HG03175 (cell line): ENCODE measurements at regions not wholly inside any gene's neighbourhood (a gene's known extent, or its start where the extent isn't known, plus 50 kb on each side); places are given as distances from the start of the nearest gene placed in this dataset.

Experiments
- ATAC-seq: cut with Tn5 transposase; IDR thresholded peaks from one replicate; pipeline ENCODE4 v1.9.1; 2021; ENCODE audit warnings: mild to moderate bottlenecking, moderate library complexity; ENCODE audit not compliant: unreplicated experiment

GRCh38 chr12:77160931-77161330 is 95.6 kb upstream of the E2F7 start:
- no peak for ATAC-seq

DNA sequence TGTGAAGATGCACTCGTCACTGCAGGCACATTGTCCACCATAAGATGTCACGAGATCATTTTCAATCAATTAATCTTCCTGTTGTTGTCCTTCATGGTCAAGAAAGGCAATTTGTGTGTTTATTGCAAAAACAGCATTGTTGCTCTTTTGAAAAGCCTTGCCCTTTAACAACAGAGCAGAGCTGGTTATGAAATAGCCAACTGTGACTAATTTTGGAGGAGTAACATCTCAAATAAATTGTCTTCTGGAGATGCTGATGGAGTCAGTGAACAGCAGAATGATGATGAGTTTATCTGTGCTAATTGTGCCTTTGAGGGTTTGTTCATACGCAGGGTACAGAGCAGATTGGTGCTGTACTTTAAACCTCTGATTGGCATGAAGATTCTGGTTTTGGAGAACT is 88.3 kb upstream of the E2F7 start:
- ATAC-seq, result no peak

- no peak for ATAC-seq
These were observed 87.3 kb upstream of the E2F7 start for GRCh38 chr12:77152623-77153193.

DNA sequence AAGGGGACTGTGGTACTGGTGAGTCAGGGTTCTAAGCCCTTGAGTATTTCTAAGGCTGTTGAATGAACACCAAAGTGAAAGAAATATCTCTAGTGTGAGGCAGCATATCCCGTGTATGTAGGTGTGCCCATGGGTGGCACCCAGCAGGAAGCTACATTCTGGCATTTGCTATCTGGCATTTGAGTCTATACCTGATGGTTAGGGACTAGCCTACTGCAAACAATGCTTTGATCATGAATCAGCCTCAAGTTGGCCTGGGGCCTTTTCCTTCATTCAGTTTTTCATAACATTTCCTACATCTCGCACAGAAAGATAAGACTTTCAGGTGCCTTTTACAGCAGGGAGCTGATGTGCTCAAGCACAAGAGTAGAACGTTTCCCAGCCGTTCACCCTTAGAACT is 85.7 kb upstream of the E2F7 start:
- ATAC-seq, result no peak

DNA sequence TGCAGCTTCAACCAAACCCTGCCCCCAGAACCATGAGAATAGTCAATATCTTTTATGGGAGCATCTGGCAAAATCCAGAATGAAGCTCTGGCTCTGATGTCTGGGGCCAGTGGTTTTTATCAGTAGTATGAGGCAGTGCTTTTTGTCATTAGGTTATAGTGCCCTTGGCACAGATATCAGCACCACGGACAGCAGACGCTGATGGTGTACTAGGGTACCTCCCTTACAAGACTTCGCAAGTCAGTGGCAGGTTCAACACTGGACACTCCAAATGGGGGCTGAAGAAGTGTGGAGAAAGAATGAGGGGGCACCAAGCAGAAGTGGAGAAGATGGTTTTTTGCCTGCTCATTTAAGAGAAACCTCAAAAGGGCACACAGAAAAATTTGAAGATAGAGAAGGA is 68.2 kb upstream of the E2F7 start:
- ATAC-seq, result peak; percentile 72

DNA sequence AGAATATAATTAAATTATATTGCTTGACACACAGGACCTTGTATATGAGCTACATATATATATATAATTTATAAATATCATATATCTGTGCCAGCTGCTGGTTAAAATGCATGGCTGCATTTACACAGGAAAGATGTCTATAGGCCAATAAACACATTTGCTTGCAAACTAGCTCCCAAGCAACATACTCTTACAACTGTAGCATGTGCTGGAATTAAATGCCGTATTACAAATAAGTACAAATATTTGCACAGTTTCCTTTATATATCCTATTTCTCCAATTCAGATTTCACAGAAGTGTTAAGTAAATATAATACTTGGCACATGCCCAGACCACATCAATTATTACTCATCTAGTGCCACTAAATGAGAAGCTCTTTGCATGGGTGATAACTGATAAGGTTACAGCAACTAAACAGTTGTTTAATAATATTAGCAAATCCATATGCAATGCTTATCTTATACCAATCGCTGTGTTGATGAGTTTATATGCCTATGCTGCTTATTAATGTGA is 66.7 kb upstream of the E2F7 start:
- ATAC-seq, result no peak

- ATAC-seq, result no peak
These were observed 64.8 kb upstream of the E2F7 start for GRCh38 chr12:77130193-77130592.

DNA sequence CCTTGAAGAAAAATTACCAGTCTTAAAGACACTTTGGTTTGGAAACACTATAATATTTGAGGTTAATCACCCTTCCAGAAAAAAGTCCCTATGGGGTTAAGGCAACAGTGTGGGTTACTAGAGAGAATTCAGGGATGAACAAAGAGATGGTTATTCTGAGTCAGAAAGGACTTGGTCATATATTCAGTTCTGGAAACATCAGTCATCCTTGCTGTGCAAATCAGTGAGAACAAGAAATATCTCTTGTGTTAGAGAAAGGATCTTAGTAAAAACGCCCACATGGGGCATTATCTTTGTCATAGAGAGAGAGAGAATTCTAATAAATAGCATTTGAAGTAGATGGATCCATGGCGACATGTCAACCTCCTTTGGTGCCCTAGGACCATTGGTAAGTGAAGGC is 59.4 kb upstream of the E2F7 start:
- no peak for ATAC-seq

DNA sequence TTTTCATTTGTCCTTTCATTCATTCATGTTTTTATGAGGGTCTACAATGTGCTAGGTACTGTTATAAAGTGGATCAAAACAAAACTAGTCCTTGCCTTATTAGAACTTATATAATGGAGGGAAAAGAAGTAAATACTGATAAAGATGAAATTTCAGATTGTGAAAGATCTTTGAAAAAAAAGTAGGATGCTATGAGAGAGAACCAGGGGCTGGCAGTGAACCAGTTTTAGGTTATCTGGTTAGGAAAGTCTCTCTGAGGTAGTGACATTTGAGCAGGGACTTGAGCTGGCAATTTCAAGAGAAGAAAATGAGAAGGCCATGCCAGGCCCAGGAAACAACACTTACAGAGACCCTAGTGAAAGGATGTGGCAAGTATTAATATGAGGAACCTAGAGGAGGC is 57.3 kb upstream of the E2F7 start:
- ATAC-seq, result no peak

GRCh38 chr12:77122236-77122635 is 56.9 kb upstream of the E2F7 start:
- no peak for ATAC-seq

DNA sequence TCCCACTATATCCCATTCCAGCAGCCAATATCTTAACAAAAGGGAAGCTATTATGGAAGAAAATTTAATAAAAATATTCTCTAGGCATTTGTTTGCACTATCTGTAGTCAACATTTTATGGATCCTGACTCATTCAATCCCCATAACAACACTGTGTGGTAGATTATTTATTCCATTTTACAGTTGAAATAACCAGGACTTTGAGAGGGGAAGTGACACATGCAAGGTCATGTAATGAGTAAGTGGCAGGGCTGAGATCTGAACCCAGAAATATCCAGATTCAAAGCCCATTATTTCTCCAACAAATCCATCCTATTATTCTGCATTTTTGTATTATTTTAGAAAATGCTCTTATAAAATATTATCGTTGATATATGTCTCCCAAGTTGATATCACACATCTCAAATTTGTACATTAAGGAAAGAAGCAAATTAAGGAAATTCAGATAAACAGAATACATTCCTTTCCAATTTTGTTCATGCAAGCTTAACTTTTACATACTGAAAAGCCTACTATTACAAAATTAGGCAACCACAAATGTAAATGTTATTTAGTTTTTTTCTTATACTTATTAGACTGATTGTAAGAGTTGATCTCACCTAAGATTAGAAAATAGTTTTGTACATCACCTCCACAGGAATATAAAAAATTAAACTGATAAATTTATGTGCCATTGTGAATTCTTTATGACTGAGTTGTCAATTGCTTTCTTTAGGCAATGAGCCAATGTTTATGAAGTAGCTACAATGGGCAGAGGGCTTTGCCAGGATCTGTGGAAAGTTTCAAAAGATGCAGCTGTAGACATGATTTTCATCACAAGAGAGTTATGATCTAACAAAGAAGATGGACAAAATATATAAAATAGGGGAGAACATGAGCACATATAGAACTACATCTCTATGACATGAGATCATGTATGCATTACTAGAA is 55.1 kb upstream of the E2F7 start:
- ATAC-seq, result no peak

DNA sequence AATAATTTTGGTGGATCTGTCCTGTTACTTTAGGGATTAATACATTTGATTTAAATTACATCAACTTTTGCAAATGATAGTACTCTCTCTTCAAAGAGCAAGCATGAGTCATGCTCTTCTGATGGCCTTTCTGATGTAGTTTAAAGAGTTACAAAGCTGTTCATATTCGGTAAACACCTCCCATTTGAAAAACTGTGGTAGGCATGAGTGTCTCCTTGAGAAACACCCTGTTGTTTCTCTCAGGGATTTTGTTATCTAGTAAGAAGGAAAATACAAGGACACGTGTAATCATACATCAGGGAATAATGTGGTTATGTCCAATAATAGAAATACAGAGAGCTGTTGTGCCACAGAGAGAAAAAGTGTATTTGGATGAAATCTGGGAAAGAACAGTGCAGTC is 53.3 kb upstream of the E2F7 start:
- ATAC-seq, result no peak

DNA sequence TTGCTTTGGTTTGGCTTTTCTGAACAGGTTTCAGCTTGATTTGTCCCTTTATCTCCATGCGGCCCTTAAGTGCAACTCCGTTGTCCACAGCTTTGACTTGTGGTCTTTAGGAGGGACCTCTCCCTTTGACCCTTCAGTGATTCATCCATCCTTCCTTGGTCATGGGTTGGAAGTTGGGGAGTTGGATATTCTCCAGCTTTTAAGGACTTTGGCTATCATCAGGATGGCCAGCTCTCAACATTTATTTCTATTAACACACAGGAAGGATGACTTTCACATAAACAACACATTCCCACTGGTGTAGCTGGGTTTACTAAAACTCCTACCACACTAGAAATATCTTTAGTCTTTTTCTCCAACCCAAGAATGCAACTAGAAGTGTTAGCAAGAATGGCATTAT is 50.9 kb upstream of the E2F7 start:
- ATAC-seq, result no peak

DNA sequence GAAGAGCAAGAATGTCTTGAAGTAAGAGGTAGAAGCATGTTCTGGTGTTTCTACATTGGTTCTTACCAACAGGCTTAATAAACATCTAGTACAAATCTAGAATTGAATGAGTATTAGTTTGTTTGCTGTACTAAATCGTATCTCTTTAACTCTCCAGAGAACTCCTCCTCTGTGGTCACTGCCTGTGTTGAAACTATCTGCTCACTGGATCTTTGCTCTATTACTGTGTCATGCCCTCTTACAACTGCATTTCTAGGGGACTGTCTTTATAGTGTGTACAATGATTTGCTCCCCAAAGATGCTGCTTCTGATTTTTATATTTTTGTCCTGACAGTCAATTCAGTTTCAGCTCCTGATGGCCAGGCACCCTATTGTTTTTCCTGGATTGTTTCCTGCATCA is 50.1 kb upstream of the E2F7 start:
- ATAC-seq, result no peak
